ENCODE measurements at regions not wholly inside any gene's neighbourhood (a gene's known extent, or its start where the extent isn't known, plus 50 kb on each side); places are given as distances from the start of the nearest gene placed in this dataset.

GRCh38 chr4:84325625-84326024 is 173.5 kb downstream of the NKX6-1 start (continued):
- TF ChIP-seq AFF4 (CRISPR knock-in tag; IDR thresholded peaks at IDR 0.05) (no peak), ZSCAN29 (IDR thresholded peaks at IDR 0.05) (no peak)

- H3K36me3 ChIP-seq (ENCODE audit: control insufficient read depth, insufficient read depth, low read length), result no peaks in the 10 kb centered on the region
- H3K9ac ChIP-seq (ENCODE audit: insufficient read depth in 1 of 2, low read depth in 2 of 2, low read length in 2 of 2), result 0 out of 4 replicates have a peak overlapping the region, but pooled peaks of 1 of the 2 experiments have one; percentile 9
- no peak for FAIRE-seq
- WGBS (ENCODE audit: insufficient coverage, low coverage, missing lambda C conversion rate), result under 1% methylated on average over 15 of the region's 16 CpGs
- TF ChIP-seq ETV1 (tag; conservative IDR thresholded peaks at IDR 0.05; ENCODE audit: low read depth) (no peak), C11orf30 (IDR thresholded peaks at IDR 0.05; ENCODE audit: low read depth) (no peak), ELK3 (CRISPR knock-in tag; IDR thresholded peaks at IDR 0.05) (no peak), RB1 (IDR thresholded peaks at IDR 0.05; ENCODE audit: low read depth) (no peak), SAFB (IDR thresholded peaks at IDR 0.05; ENCODE audit: borderline replicate concordance, low read depth, low read length) (no peak), OTX1 (CRISPR knock-in tag; IDR thresholded peaks at IDR 0.05) (no peak), CEBPB (tag; IDR thresholded peaks at IDR 0.05) (no peak), ZNF12 (CRISPR knock-in tag; IDR thresholded peaks at IDR 0.05) (no peak), MEF2A (IDR thresholded peaks at IDR 0.05; ENCODE audit: control insufficient read depth, low read depth, low read length) (no peak), MLX (CRISPR knock-in tag; conservative IDR thresholded peaks at IDR 0.05) (no peak), ZNF23 (CRISPR knock-in tag; IDR thresholded peaks at IDR 0.05) (no peak), JUND (IDR thresholded peaks at IDR 0.05; ENCODE audit: borderline replicate concordance, low read depth, low read length) (no peak), JUND (tag; IDR thresholded peaks at IDR 0.05; ENCODE audit: borderline replicate concordance, low read depth, low read length) (no peak), TCF7L2 (IDR thresholded peaks at IDR 0.05; ENCODE audit: low read depth, low read length) (no peak)
- no peak overlapping the region for H3K4me3 ChIP-seq
- H3K4me2 ChIP-seq (ENCODE audit: insufficient read depth, low read length), result no peak overlapping the region
- H4K20me1 ChIP-seq (replicated peaks; ENCODE audit: control insufficient read depth, insufficient read depth, low read length), result no peaks in the 10 kb centered on the region
- no peak overlapping the region for H3K27ac ChIP-seq (ENCODE audit: extremely low read depth, low read depth, low read length)
- ChIA-PET CTCF (ENCODE audit: low intra/inter-chr PET ratio) (no interaction called here), POLR2A (no interaction called here)
- no peaks in the 10 kb centered on the region for H3K27me3 ChIP-seq (ENCODE audit: control insufficient read depth in 2 of 2, insufficient read depth in 2 of 2, low read length in 2 of 2)
- intact Hi-C loops (cut with micrococcal nuclease), result no loop called here
- H3K4me1 ChIP-seq (replicated peaks in 1 of 2; ENCODE audit: control insufficient read depth in 2 of 2, insufficient read depth in 2 of 2, low read length in 2 of 2), result no peaks in the 10 kb centered on the region; a peak in 1 of 5 replicates
- H3K79me2 ChIP-seq (ENCODE audit: control insufficient read depth, insufficient read depth, low read length), result no peaks in the 10 kb centered on the region
- no peak for DNase-seq (ENCODE audit: extremely low read depth in 1 of 4, low spot score in 3 of 4)
- H3K9me3 ChIP-seq (replicated peaks; ENCODE audit: control insufficient read depth, insufficient read depth, low read depth, low read length), result no peaks in the 10 kb centered on the region
- no TSS peak for BruUV-seq (replicated peaks)
- H2AFZ ChIP-seq (ENCODE audit: low read depth, low read length), result no peak overlapping the region
- no peak for ATAC-seq
- in situ Hi-C loops (cut with MboI), result no loop called here
- no peaks in the 10 kb centered on the region for H3K9me1 ChIP-seq (ENCODE audit: control insufficient read depth, insufficient read depth, low read length)
These were observed 174.5 kb downstream of the NKX6-1 start for GRCh38 chr4:84324303-84325245.

Data from K562 (cell line).